Activated naive CD4-positive, alpha-beta T cell treated with anti-CD3 and anti-CD28 coated beads, Interleukin-2, amount 50 U/mL, for 24 hours (primary cell): ENCODE measurements at regions not wholly inside any gene's neighbourhood (a gene's known extent, or its start where the extent isn't known, plus 50 kb on each side); places are given as distances from the start of the nearest gene placed in this dataset.
"Not testable (repeated sequence)": the region's sequence is repeated elsewhere in the genome, so short reads cannot be mapped to it uniquely, and the experiment has no call there.

Source experiments
- H3K27ac Mint-ChIP-seq: one replicate; pipeline ENCODE4 v1.8.0; 2021; ENCODE audit warnings: mild to moderate bottlenecking, mixed read lengths
- H3K27me3 Mint-ChIP-seq: one replicate; pipeline ENCODE4 v1.8.0; 2021; ENCODE audit warnings: mixed read lengths
- H3K36me3 Mint-ChIP-seq: one replicate; pipeline ENCODE4 v1.8.0; 2021; ENCODE audit warnings: mixed read lengths
- H3K4me1 Mint-ChIP-seq: one replicate; pipeline ENCODE4 v1.8.0; 2021; ENCODE audit warnings: mixed read lengths
- H3K4me3 Mint-ChIP-seq: one replicate; pipeline ENCODE4 v1.8.0; 2021; ENCODE audit warnings: mild to moderate bottlenecking, mixed read lengths
- H3K9me3 Mint-ChIP-seq: one replicate; pipeline ENCODE4 v1.8.0; 2021; ENCODE audit warnings: mixed read lengths

GRCh38 chr7:53205006-53205405 is 169.6 kb downstream of the POM121L12 start:
- H3K27ac Mint-ChIP-seq: no peak overlapping the region
- H3K4me3 Mint-ChIP-seq: no peak overlapping the region
- no peaks in the 10 kb centered on the region for H3K36me3 Mint-ChIP-seq
- no peaks in the 10 kb centered on the region for H3K27me3 Mint-ChIP-seq
- no peaks in the 10 kb centered on the region for H3K4me1 Mint-ChIP-seq
- peaks cover 4% of the 10 kb centered on the region for H3K9me3 Mint-ChIP-seq

GRCh38 chr7:53209129-53209528 is 173.7 kb downstream of the POM121L12 start:
- H3K27me3 Mint-ChIP-seq: no peaks in the 10 kb centered on the region
- no peaks in the 10 kb centered on the region for H3K36me3 Mint-ChIP-seq
- no peaks in the 10 kb centered on the region for H3K4me1 Mint-ChIP-seq
- H3K27ac Mint-ChIP-seq: no peak overlapping the region
- no peak overlapping the region for H3K4me3 Mint-ChIP-seq
- peaks cover under 1% of the 10 kb centered on the region for H3K9me3 Mint-ChIP-seq

- H3K36me3 Mint-ChIP-seq: no peaks in the 10 kb centered on the region
- H3K4me3 Mint-ChIP-seq: no peak overlapping the region
- no peaks in the 10 kb centered on the region for H3K9me3 Mint-ChIP-seq
- H3K27me3 Mint-ChIP-seq: no peaks in the 10 kb centered on the region
- H3K27ac Mint-ChIP-seq: no peak overlapping the region
- no peaks in the 10 kb centered on the region for H3K4me1 Mint-ChIP-seq
These were observed 179.0 kb downstream of the POM121L12 start for GRCh38 chr7:53214463-53214862.

- H3K27me3 Mint-ChIP-seq: no peaks in the 10 kb centered on the region
- H3K27ac Mint-ChIP-seq: no peak overlapping the region
- peaks cover 15% of the 10 kb centered on the region for H3K9me3 Mint-ChIP-seq
- no peak overlapping the region for H3K4me3 Mint-ChIP-seq
- no peaks in the 10 kb centered on the region for H3K36me3 Mint-ChIP-seq
- H3K4me1 Mint-ChIP-seq: no peaks in the 10 kb centered on the region
These were observed 183.5 kb downstream of the POM121L12 start for GRCh38 chr7:53218730-53219504.

- Mint-ChIP-seq H3K4me1 (no peaks in the 10 kb centered on the region), H3K27me3 (no peaks in the 10 kb centered on the region), H3K9me3 (no peaks in the 10 kb centered on the region), H3K4me3 (no peak overlapping the region), H3K36me3 (no peaks in the 10 kb centered on the region), H3K27ac (no peak overlapping the region)
These were observed 193.8 kb downstream of the POM121L12 start for GRCh38 chr7:53229202-53229601.

GRCh38 chr7:53237344-53237913 is 202.0 kb downstream of the POM121L12 start:
- H3K4me3 Mint-ChIP-seq: no peak overlapping the region
- no peaks in the 10 kb centered on the region for H3K36me3 Mint-ChIP-seq
- H3K27me3 Mint-ChIP-seq: no peaks in the 10 kb centered on the region

GRCh38 chr7:53238021-53238605 is 202.7 kb downstream of the POM121L12 start:
- no peaks in the 10 kb centered on the region for H3K4me1 Mint-ChIP-seq
- peaks cover 5% of the 10 kb centered on the region for H3K9me3 Mint-ChIP-seq
- H3K36me3 Mint-ChIP-seq: no peaks in the 10 kb centered on the region
- no peak overlapping the region for H3K27ac Mint-ChIP-seq
- no peaks in the 10 kb centered on the region for H3K27me3 Mint-ChIP-seq
- H3K4me3 Mint-ChIP-seq: no peak overlapping the region

More at GRCh38 chr7:53237344-53237913, 202.0 kb downstream of the POM121L12 start:
- H3K9me3 Mint-ChIP-seq: peaks cover 5% of the 10 kb centered on the region
- H3K27ac Mint-ChIP-seq: no peak overlapping the region
- no peaks in the 10 kb centered on the region for H3K4me1 Mint-ChIP-seq

- not testable (repeated sequence) for H3K27me3 Mint-ChIP-seq, H3K27ac Mint-ChIP-seq, H3K4me3 Mint-ChIP-seq, H3K9me3 Mint-ChIP-seq, H3K36me3 Mint-ChIP-seq, H3K4me1 Mint-ChIP-seq
These were observed 203.7 kb downstream of the POM121L12 start for GRCh38 chr7:53239151-53239550.

GRCh38 chr7:53245721-53246120 is 210.3 kb downstream of the POM121L12 start:
- Mint-ChIP-seq H3K9me3 (no peaks in the 10 kb centered on the region), H3K4me3 (no peak overlapping the region), H3K27ac (no peak overlapping the region), H3K27me3 (no peaks in the 10 kb centered on the region), H3K4me1 (no peaks in the 10 kb centered on the region), H3K36me3 (no peaks in the 10 kb centered on the region)

GRCh38 chr7:53246957-53247356 is 211.5 kb downstream of the POM121L12 start:
- Mint-ChIP-seq H3K9me3 (no peaks in the 10 kb centered on the region), H3K36me3 (no peaks in the 10 kb centered on the region), H3K27me3 (no peaks in the 10 kb centered on the region), H3K4me1 (no peaks in the 10 kb centered on the region), H3K4me3 (no peak overlapping the region), H3K27ac (no peak overlapping the region)

GRCh38 chr7:53252539-53252938 is 217.1 kb downstream of the POM121L12 start:
- no peaks in the 10 kb centered on the region for H3K4me1 Mint-ChIP-seq
- H3K27me3 Mint-ChIP-seq: no peaks in the 10 kb centered on the region
- no peaks in the 10 kb centered on the region for H3K9me3 Mint-ChIP-seq
- H3K4me3 Mint-ChIP-seq: no peak overlapping the region
- no peak overlapping the region for H3K27ac Mint-ChIP-seq
- H3K36me3 Mint-ChIP-seq: no peaks in the 10 kb centered on the region

GRCh38 chr7:53272081-53272480 is 236.6 kb downstream of the POM121L12 start:
- Mint-ChIP-seq H3K27ac (no peak overlapping the region), H3K4me1 (no peaks in the 10 kb centered on the region), H3K27me3 (no peaks in the 10 kb centered on the region), H3K9me3 (peaks cover 14% of the 10 kb centered on the region), H3K4me3 (no peak overlapping the region), H3K36me3 (no peaks in the 10 kb centered on the region)

- no peak overlapping the region for H3K27ac Mint-ChIP-seq
- no peak overlapping the region for H3K4me3 Mint-ChIP-seq
- H3K36me3 Mint-ChIP-seq: no peaks in the 10 kb centered on the region
- no peaks in the 10 kb centered on the region for H3K4me1 Mint-ChIP-seq
- peaks cover 12% of the 10 kb centered on the region for H3K9me3 Mint-ChIP-seq
- H3K27me3 Mint-ChIP-seq: no peaks in the 10 kb centered on the region
These were observed 245.9 kb downstream of the POM121L12 start for GRCh38 chr7:53281312-53281711.

- peaks cover 11% of the 10 kb centered on the region for H3K9me3 Mint-ChIP-seq
- H3K4me1 Mint-ChIP-seq: no peaks in the 10 kb centered on the region
- no peak overlapping the region for H3K4me3 Mint-ChIP-seq
- H3K27ac Mint-ChIP-seq: no peak overlapping the region
- H3K36me3 Mint-ChIP-seq: no peaks in the 10 kb centered on the region
- H3K27me3 Mint-ChIP-seq: no peaks in the 10 kb centered on the region
These were observed 256.9 kb downstream of the POM121L12 start for GRCh38 chr7:53292341-53292740.

- no peaks in the 10 kb centered on the region for H3K4me1 Mint-ChIP-seq
- H3K27me3 Mint-ChIP-seq: no peaks in the 10 kb centered on the region
- H3K9me3 Mint-ChIP-seq: peaks cover 4% of the 10 kb centered on the region
- H3K36me3 Mint-ChIP-seq: no peaks in the 10 kb centered on the region
- no peak overlapping the region for H3K4me3 Mint-ChIP-seq
- H3K27ac Mint-ChIP-seq: no peak overlapping the region
These were observed 267.2 kb downstream of the POM121L12 start for GRCh38 chr7:53302496-53303246.

GRCh38 chr7:53303781-53304180 is 268.3 kb downstream of the POM121L12 start:
- H3K27me3 Mint-ChIP-seq: no peaks in the 10 kb centered on the region

More at GRCh38 chr7:53303781-53304180, 268.3 kb downstream of the POM121L12 start:
- peaks cover 4% of the 10 kb centered on the region for H3K9me3 Mint-ChIP-seq
- H3K36me3 Mint-ChIP-seq: no peaks in the 10 kb centered on the region
- no peaks in the 10 kb centered on the region for H3K4me1 Mint-ChIP-seq
- H3K27ac Mint-ChIP-seq: no peak overlapping the region
- H3K4me3 Mint-ChIP-seq: no peak overlapping the region
